Hepatocyte (in vitro differentiated cells): ENCODE measurements at regions not wholly inside any gene's neighbourhood (a gene's known extent, or its start where the extent isn't known, plus 50 kb on each side); places are given as distances from the start of the nearest gene placed in this dataset.
A peak's percentile ranks its signal among the peaks of the same experiment; 100 is the strongest.

Experiments
- DNase-seq: peaks from one replicate; pipeline ENCODE4 v3.0.0-alpha.2; 2016; ENCODE audit warnings: low spot score
- H2AFZ ChIP-seq: fragments of 200-600 bp; sonication (generic); 2 replicates; pipeline ENCODE4 v1.6.0; 2016; ENCODE audit warnings: antibody characterized with exemption, mild to moderate bottlenecking
- H3K27ac ChIP-seq: fragments of 200-600 bp; sonication (generic); 2 replicates; pipeline ENCODE4 v1.5.1; 2016; ENCODE audit warnings: mild to moderate bottlenecking
- H3K27me3 ChIP-seq: fragments of 200-600 bp; sonication (generic); 2 replicates; pipeline ENCODE4 v1.6.1; 2016
- H3K36me3 ChIP-seq: fragments of 200-600 bp; sonication (generic); replicated peaks from 2 replicates; pipeline ENCODE4 v1.5.1; 2016; ENCODE audit warnings: low read depth; ENCODE audit not compliant: insufficient read depth
- H3K4me1 ChIP-seq: fragments of 200-600 bp; sonication (generic); 2 replicates; pipeline ENCODE4 v1.5.1; 2016; ENCODE audit warnings: mild to moderate bottlenecking, moderate library complexity; ENCODE audit not compliant: insufficient read depth
- H3K4me2 ChIP-seq: fragments of 200-600 bp; sonication (generic); 2 replicates; pipeline ENCODE4 v1.6.0; 2016
- H3K4me3 ChIP-seq: fragments of 200-600 bp; sonication (generic); 2 replicates; pipeline ENCODE4 v1.5.1; 2016; ENCODE audit warnings: mild to moderate bottlenecking
- H3K79me2 ChIP-seq: fragments of 200-600 bp; sonication (generic); 2 replicates; pipeline ENCODE4 v1.6.0; 2017; ENCODE audit warnings: mild to moderate bottlenecking
- H3K9me2 ChIP-seq: fragments of 200-600 bp; sonication (generic); replicated peaks from 2 replicates; pipeline ENCODE4 v1.6.0; 2017; ENCODE audit warnings: mild to moderate bottlenecking; ENCODE audit not compliant: insufficient read depth
- H3K9me3 ChIP-seq: fragments of 200-600 bp; sonication (generic); 2 replicates; pipeline ENCODE4 v1.5.1; 2016; ENCODE audit warnings: low read depth, mild to moderate bottlenecking
- H4K20me1 ChIP-seq: fragments of 200-600 bp; sonication (generic); 2 replicates; pipeline ENCODE4 v1.6.0; 2016; ENCODE audit warnings: mild to moderate bottlenecking; ENCODE audit not compliant: insufficient read depth, poor library complexity, severe bottlenecking
- CTCF ChIP-seq: fragments of 200-600 bp; sonication (generic); IDR thresholded peaks from 2 replicates; pipeline ENCODE4 v1.5.1; 2016; ENCODE audit warnings: antibody characterized with exemption, mild to moderate bottlenecking; ENCODE audit not compliant: poor library complexity
- EZH2 ChIP-seq: fragments of 200-600 bp; sonication (generic); IDR thresholded peaks from 2 replicates; pipeline ENCODE4 v1.6.1; 2016; ENCODE audit warnings: antibody characterized with exemption, mild to moderate bottlenecking, borderline replicate concordance
- EZH2phosphoT487 ChIP-seq: fragments of 200-600 bp; sonication (generic); IDR thresholded peaks from one replicate; pipeline ENCODE4 v1.6.1; 2018; ENCODE audit warnings: antibody characterized with exemption, mild to moderate bottlenecking, low read depth, moderate library complexity; ENCODE audit not compliant: unreplicated experiment, severe bottlenecking
- WGBS: methylation state at CpG from one replicate; pipeline ENCODE4 v1.1.6; 2016; ENCODE audit warnings: low lambda C conversion rate; ENCODE audit errors: missing lambda C conversion rate; 5-methylcytosine and 5-hydroxymethylcytosine counted together

- no peak for DNase-seq
These were observed 210.8 kb downstream of the FAM170A start for GRCh38 chr5:119840175-119840574.

GRCh38 chr5:119852140-119852539 lies 222.8 kb downstream of the FAM170A start:
- no peaks in the 10 kb centered on the region for H3K4me1 ChIP-seq
- H4K20me1 ChIP-seq = no peaks in the 10 kb centered on the region
- H2AFZ ChIP-seq = no peak overlapping the region
- H3K36me3 ChIP-seq = no peaks in the 10 kb centered on the region
- no peak overlapping the region for H3K4me3 ChIP-seq
- 52% methylated on average over 2 of the region's 2 CpGs for WGBS
- H3K9me2 ChIP-seq = no peaks in the 10 kb centered on the region
- no peak for DNase-seq
- TF ChIP-seq CTCF (no peak), EZH2 (no peak), EZH2phosphoT487 (no peak)
- H3K79me2 ChIP-seq = no peaks in the 10 kb centered on the region
- no peak overlapping the region for H3K27ac ChIP-seq
- no peaks in the 10 kb centered on the region for H3K9me3 ChIP-seq
- no peaks in the 10 kb centered on the region for H3K27me3 ChIP-seq
- H3K4me2 ChIP-seq = peak overlapping the region; percentile 11

More at GRCh38 chr5:119840175-119840574, 210.8 kb downstream of the FAM170A start:
- Histone ChIP-seq H3K79me2 (no peaks in the 10 kb centered on the region), H3K36me3 (no peaks in the 10 kb centered on the region), H3K27ac (no peak overlapping the region), H3K4me3 (no peak overlapping the region), H3K4me2 (no peak overlapping the region), H3K9me3 (no peaks in the 10 kb centered on the region), H3K27me3 (no peaks in the 10 kb centered on the region), H3K4me1 (no peaks in the 10 kb centered on the region), H2AFZ (no peak overlapping the region), H4K20me1 (no peaks in the 10 kb centered on the region), H3K9me2 (no peaks in the 10 kb centered on the region)
- TF ChIP-seq EZH2 = no peak
- TF ChIP-seq EZH2phosphoT487 = no peak
- TF ChIP-seq CTCF = no peak

- H3K27me3 ChIP-seq = no peaks in the 10 kb centered on the region
- H3K27ac ChIP-seq = no peak overlapping the region
- H3K4me2 ChIP-seq = no peak overlapping the region
- H4K20me1 ChIP-seq = no peaks in the 10 kb centered on the region
- H2AFZ ChIP-seq = no peak overlapping the region
- H3K36me3 ChIP-seq = no peaks in the 10 kb centered on the region
- no peak overlapping the region for H3K4me3 ChIP-seq
- no peaks in the 10 kb centered on the region for H3K9me3 ChIP-seq
- no peak for DNase-seq
- H3K79me2 ChIP-seq = no peaks in the 10 kb centered on the region
- no peaks in the 10 kb centered on the region for H3K9me2 ChIP-seq
- no peak for TF ChIP-seq CTCF
- TF ChIP-seq EZH2 = no peak
- no peak for TF ChIP-seq EZH2phosphoT487
- H3K4me1 ChIP-seq = no peaks in the 10 kb centered on the region
These were observed 231.1 kb downstream of the FAM170A start for GRCh38 chr5:119860463-119860862.

GRCh38 chr5:119862619-119863018 lies 233.3 kb downstream of the FAM170A start:
- H4K20me1 ChIP-seq = no peaks in the 10 kb centered on the region
- H3K36me3 ChIP-seq = no peaks in the 10 kb centered on the region
- DNase-seq = no peak
- no peaks in the 10 kb centered on the region for H3K79me2 ChIP-seq
- H3K27ac ChIP-seq = no peak overlapping the region
- H2AFZ ChIP-seq = no peak overlapping the region
- H3K4me1 ChIP-seq = no peaks in the 10 kb centered on the region
- H3K9me3 ChIP-seq = no peaks in the 10 kb centered on the region
- WGBS = 92% methylated on average over 4 of the region's 4 CpGs
- H3K27me3 ChIP-seq = no peaks in the 10 kb centered on the region
- no peak overlapping the region for H3K4me3 ChIP-seq
- H3K4me2 ChIP-seq = no peak overlapping the region
- no peak for TF ChIP-seq CTCF
- TF ChIP-seq EZH2phosphoT487 = no peak
- TF ChIP-seq EZH2 = no peak
- H3K9me2 ChIP-seq = no peaks in the 10 kb centered on the region
